H54 (cell line): ENCODE measurements at regions not wholly inside any gene's neighbourhood (a gene's known extent, or its start where the extent isn't known, plus 50 kb on each side); places are given as distances from the start of the nearest gene placed in this dataset.
"Not testable (repeated sequence)": the region's sequence is repeated elsewhere in the genome, so short reads cannot be mapped to it uniquely, and the experiment has no call there.

Experiments used
- DNase-seq: peaks from one replicate; pipeline ENCODE4 v3.0.0; 2011; ENCODE audit warnings: low spot score, mixed read lengths; ENCODE audit not compliant: insufficient read length
- FAIRE-seq: peaks from 3 replicates; lab custom pipeline; 2011; peaks lifted over from hg19 to GRCh38; lab: Jason Lieb, UNC
- POLR2A ChIP-seq: IDR thresholded peaks from 2 replicates; pipeline ENCODE4 v1.6.1; 2011; ENCODE audit warnings: low read depth, mild to moderate bottlenecking, low read length

- no peak for FAIRE-seq
- TF ChIP-seq POLR2A = no peak
- DNase-seq = no peak
Observed at GRCh38 chr13:18944501-18945068, 237.0 kb downstream of the TUBA3C start.

GRCh38 chr13:18943721-18944391 lies 237.8 kb downstream of the TUBA3C start:
- DNase-seq = no peak
- TF ChIP-seq POLR2A = no peak
- no peak for FAIRE-seq

- FAIRE-seq = no peak
- DNase-seq = no peak
- no peak for TF ChIP-seq POLR2A
Observed at GRCh38 chr13:18943273-18943672, 238.4 kb downstream of the TUBA3C start.

- no peak for FAIRE-seq
- TF ChIP-seq POLR2A = no peak
- no peak for DNase-seq
Observed at GRCh38 chr13:18936104-18936503, 245.5 kb downstream of the TUBA3C start.

- DNase-seq = no peak
- no peak for FAIRE-seq
- TF ChIP-seq POLR2A = no peak
Observed at GRCh38 chr13:18921063-18921462, 260.6 kb downstream of the TUBA3C start.

GRCh38 chr13:18905096-18905495 lies 276.5 kb downstream of the TUBA3C start:
- not testable (repeated sequence) for FAIRE-seq, DNase-seq

- DNase-seq, FAIRE-seq: not testable (repeated sequence)
Observed at GRCh38 chr13:18895411-18895810, 286.2 kb downstream of the TUBA3C start.

GRCh38 chr13:18891242-18891641 lies 290.4 kb downstream of the TUBA3C start:
- DNase-seq, FAIRE-seq: not testable (repeated sequence)

GRCh38 chr13:18874875-18875789 lies 306.5 kb downstream of the TUBA3C start:
- not testable (repeated sequence) for FAIRE-seq, DNase-seq

GRCh38 chr13:18870557-18870956 lies 311.1 kb downstream of the TUBA3C start:
- not testable (repeated sequence) for DNase-seq, FAIRE-seq

GRCh38 chr13:18869365-18869764 lies 312.3 kb downstream of the TUBA3C start:
- not testable (repeated sequence) for FAIRE-seq, DNase-seq

- not testable (repeated sequence) for FAIRE-seq, DNase-seq
Observed at GRCh38 chr13:18837986-18838629, 343.5 kb downstream of the TUBA3C start.

GRCh38 chr13:18837179-18837745 lies 344.4 kb downstream of the TUBA3C start:
- FAIRE-seq, DNase-seq: not testable (repeated sequence)

GRCh38 chr13:18836371-18837178 lies 345.0 kb downstream of the TUBA3C start:
- FAIRE-seq, DNase-seq: not testable (repeated sequence)

GRCh38 chr13:18835754-18836153 lies 345.9 kb downstream of the TUBA3C start:
- DNase-seq, FAIRE-seq: not testable (repeated sequence)

- DNase-seq, FAIRE-seq: not testable (repeated sequence)
Observed at GRCh38 chr13:18824678-18825077, 356.9 kb downstream of the TUBA3C start.

GRCh38 chr13:18822655-18823639 lies 358.7 kb downstream of the TUBA3C start:
- DNase-seq, FAIRE-seq: not testable (repeated sequence)
